Esophagus muscularis mucosa (tissue), 3 donors: ENCODE measurements at regions not wholly inside any gene's neighbourhood (a gene's known extent, or its start where the extent isn't known, plus 50 kb on each side); places are given as distances from the start of the nearest gene placed in this dataset.

Experiments used
- CTCF ChIP-seq, 3 experiments: fragments of 200-600 bp in 2 of 3; fragments of 450-650 bp in 1 of 3; sonication (generic) in 2 of 3; IDR thresholded peaks; one replicate each; pipeline ENCODE4 v1.5.1; 2017 to 2019; ENCODE audit warnings: antibody characterized with exemption in 3 of 3, mild to moderate bottlenecking in 2 of 3, moderate library complexity in 1 of 3
- POLR2AphosphoS5 ChIP-seq, 2 donors: sonication (generic); formaldehyde crosslinking; IDR thresholded peaks; one replicate each; pipeline ENCODE4 v1.6.1; 2017; ENCODE audit warnings: antibody characterized with exemption in 2 of 2

- no peak for TF ChIP-seq CTCF (IDR thresholded peaks at IDR 0.05)
- no peak for TF ChIP-seq POLR2AphosphoS5 (IDR thresholded peaks at IDR 0.05)
Measured at GRCh38 chr6:85826997-85827396, 184.3 kb upstream of the SYNCRIP start.
